ES-I3 (cell line): ENCODE measurements at regions not wholly inside any gene's neighbourhood (a gene's known extent, or its start where the extent isn't known, plus 50 kb on each side); places are given as distances from the start of the nearest gene placed in this dataset.

Experiments
- H3K36me3 ChIP-seq: 2 replicates; pipeline ENCODE4 v1.6.1; 2013; ENCODE audit warnings: mild to moderate bottlenecking, low read length, control low read depth, moderate library complexity; ENCODE audit not compliant: insufficient read depth
- H3K4me1 ChIP-seq: 2 replicates; pipeline ENCODE4 v1.6.1; 2013; ENCODE audit warnings: mild to moderate bottlenecking, control low read depth, low read length; ENCODE audit not compliant: insufficient read depth
- H3K9ac ChIP-seq: 2 replicates; pipeline ENCODE4 v1.6.1; 2013; ENCODE audit warnings: low read depth, mild to moderate bottlenecking, low read length, moderate library complexity
- H3K9me3 ChIP-seq: 2 replicates; pipeline ENCODE4 v1.6.1; 2013; ENCODE audit warnings: mild to moderate bottlenecking, low read length, moderate library complexity; ENCODE audit not compliant: control insufficient read depth, insufficient read depth

DNA sequence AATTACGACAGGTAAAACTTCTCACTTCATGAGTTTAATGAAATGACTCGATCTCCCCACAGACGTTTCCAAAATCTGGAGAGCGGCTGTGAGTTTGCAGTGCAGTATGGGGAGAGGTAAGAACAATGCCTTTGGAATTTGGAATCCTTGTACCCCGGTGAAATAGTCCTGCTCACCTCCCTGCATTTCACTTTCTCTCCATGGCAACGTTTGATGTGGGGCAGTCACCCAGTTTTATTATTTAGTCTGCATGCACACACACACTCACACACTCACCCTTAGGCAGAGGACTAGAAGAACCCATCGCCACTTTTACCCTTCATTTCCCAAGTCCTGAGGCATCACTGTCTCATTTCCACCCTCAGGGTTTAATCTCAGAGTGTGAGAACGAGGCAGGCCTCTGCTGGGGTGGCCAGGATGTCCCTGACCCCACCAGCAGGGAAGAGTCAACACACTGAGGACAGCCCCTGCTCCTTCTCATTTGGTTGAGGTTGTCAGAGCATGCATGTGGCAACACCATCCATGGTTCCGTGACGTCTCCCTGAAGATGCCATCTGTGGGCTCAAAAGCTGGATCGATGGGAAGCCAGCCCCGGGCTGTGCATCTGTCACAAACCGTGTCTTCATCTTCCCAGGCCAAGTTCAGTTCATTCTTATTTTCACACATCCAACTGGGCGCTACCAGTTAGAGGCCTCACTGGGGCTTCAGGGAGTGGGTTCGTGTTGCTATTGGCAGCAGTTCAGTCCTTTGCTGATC lies 119.8 kb upstream of the TRIM2 start:
- Histone ChIP-seq H3K9ac (no peak overlapping the region), H3K36me3 (no peaks in the 10 kb centered on the region)

DNA sequence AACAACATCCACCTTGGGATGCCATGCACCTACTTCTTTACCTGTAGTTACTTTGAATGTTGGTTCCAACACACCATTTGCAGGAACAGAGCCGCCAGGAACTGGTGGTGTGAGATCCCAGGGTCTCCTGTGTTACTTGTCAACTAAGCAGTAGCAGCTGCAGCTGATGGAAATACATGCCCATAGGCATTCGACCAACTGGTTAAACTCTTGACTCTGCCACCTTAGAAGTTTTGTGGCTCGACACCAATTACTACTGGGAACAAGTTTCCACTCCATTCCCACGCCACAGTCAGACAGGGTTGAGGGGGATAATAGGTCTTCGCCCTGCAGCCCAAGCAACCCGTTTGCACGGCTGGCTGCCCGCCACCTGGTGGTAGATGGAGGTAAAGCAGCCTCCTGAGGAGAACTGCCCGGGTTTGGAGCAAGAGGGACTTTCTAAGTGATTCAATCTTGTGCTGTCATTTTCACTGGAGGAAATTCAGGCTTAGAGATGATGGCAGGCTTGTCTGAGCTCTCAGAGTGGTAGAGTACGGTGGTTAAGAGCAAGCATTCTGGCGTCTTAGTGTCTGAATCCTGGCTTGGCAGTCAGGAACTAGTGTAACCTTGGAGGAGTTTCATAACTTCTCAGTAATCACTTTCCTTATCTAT lies 119.1 kb upstream of the TRIM2 start:
- H3K9ac ChIP-seq: no peak overlapping the region
- H3K9me3 ChIP-seq: no peaks in the 10 kb centered on the region
- peaks cover 29% of the 10 kb centered on the region for H3K4me1 ChIP-seq
- no peaks in the 10 kb centered on the region for H3K36me3 ChIP-seq

More for the DNA sequence above, 119.8 kb upstream of the TRIM2 start:
- H3K9me3 ChIP-seq: no peaks in the 10 kb centered on the region
- peaks cover 29% of the 10 kb centered on the region for H3K4me1 ChIP-seq

- Histone ChIP-seq H3K9me3 (no peaks in the 10 kb centered on the region), H3K9ac (no peak overlapping the region), H3K36me3 (no peaks in the 10 kb centered on the region), H3K4me1 (peaks cover 24% of the 10 kb centered on the region)
Observed at GRCh38 chr4:153087671-153088194, 116.5 kb upstream of the TRIM2 start.

DNA sequence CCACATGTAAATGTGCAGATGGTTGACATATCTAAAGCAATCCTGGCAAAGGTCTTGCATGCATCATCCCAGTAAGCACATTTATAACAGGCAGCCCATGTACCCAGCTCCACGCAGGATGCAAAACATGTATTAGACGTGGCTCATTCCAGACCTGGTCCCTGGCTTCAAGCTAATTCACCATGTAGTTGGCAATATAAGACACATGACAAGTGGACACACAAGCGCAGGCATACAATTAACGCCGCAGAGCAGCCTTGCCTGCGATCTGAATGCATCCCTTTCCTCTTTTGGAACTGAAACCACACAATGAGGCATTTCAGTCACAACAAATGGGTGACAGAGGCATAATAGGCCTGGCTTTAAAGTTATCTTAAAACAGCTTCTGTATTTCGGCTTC lies 114.5 kb upstream of the TRIM2 start:
- H3K9me3 ChIP-seq: no peaks in the 10 kb centered on the region
- H3K36me3 ChIP-seq: no peaks in the 10 kb centered on the region
- 0 out of 2 replicates have a peak, but pooled peaks cover 9% of the 10 kb centered on the region for H3K4me1 ChIP-seq
- H3K9ac ChIP-seq: no peak overlapping the region

DNA sequence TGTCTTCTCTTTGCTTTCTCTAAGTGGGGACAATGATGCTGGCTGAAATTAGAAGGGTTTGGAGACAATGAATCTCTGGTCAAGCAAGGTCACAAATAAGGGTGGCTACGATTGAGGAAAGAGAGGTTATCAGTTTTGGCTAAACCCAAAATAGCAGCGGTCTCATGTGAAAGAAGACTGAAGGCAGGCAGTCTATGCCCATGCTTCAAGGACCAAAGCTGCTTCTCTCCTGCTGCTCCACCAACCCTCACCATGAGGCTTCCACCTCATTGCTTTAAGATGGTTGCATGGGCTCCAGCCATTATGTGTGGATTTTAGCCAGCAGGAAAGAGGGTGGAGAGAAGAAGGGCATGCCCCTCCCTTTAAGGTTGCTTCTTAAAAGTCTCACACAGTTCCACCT lies 114.1 kb upstream of the TRIM2 start:
- Histone ChIP-seq H3K9me3 (no peaks in the 10 kb centered on the region), H3K4me1 (0 out of 2 replicates have a peak, but pooled peaks cover 9% of the 10 kb centered on the region), H3K36me3 (no peaks in the 10 kb centered on the region), H3K9ac (no peak overlapping the region)

- H3K9ac ChIP-seq: no peak overlapping the region
Observed at GRCh38 chr4:153090670-153091385, 113.4 kb upstream of the TRIM2 start.

GRCh38 chr4:153093396-153093795 lies 110.8 kb upstream of the TRIM2 start:
- Histone ChIP-seq H3K9ac (no peak overlapping the region), H3K36me3 (no peaks in the 10 kb centered on the region), H3K4me1 (no peaks in the 10 kb centered on the region), H3K9me3 (no peaks in the 10 kb centered on the region)

More at GRCh38 chr4:153090670-153091385, 113.4 kb upstream of the TRIM2 start:
- H3K9me3 ChIP-seq: no peaks in the 10 kb centered on the region
- 0 out of 2 replicates have a peak, but pooled peaks cover 3% of the 10 kb centered on the region for H3K4me1 ChIP-seq
- H3K36me3 ChIP-seq: no peaks in the 10 kb centered on the region

DNA sequence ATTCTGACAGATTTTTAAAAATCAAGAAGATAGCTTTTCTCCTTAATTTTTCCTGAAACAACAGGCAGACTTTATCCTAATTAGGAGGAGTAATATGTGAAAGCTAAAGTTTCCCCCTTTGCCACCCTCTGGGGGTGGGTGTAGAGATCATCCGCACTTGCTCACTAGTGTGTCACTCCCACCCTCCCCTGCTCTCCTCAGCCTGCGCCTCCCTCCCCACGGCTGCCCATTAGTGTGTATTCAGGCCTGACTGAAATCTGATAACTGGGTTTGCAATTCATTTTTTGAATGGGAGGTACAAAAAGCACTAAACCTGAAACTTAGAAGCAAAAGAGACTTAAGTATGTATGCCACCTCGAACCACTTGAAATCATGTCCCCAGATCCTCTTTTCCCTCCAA lies 110.4 kb upstream of the TRIM2 start:
- Histone ChIP-seq H3K9ac (no peak overlapping the region), H3K36me3 (no peaks in the 10 kb centered on the region), H3K4me1 (no peaks in the 10 kb centered on the region), H3K9me3 (no peaks in the 10 kb centered on the region)

DNA sequence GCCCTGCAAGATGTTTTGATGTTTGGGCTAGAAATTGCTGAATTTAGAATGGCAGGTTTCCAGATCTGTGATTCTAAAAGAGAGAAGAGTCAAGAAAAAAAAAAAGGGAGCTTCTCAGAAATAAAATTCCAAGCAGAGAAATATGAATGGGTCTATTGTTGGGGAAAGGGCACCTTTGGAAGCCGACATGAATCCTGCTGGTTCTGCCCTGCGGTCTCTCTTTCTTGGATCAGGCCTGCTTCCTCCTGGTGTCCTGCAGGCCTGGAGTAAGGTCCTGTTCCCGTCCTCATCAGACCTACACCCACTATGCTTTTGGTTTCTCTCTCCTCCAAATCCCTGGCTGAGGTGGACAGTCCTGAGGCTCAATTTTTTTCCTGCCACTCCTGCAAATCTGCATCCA lies 109.8 kb upstream of the TRIM2 start:
- no peaks in the 10 kb centered on the region for H3K4me1 ChIP-seq
- H3K36me3 ChIP-seq: no peaks in the 10 kb centered on the region
- no peaks in the 10 kb centered on the region for H3K9me3 ChIP-seq
- no peak overlapping the region for H3K9ac ChIP-seq

- Histone ChIP-seq H3K36me3 (no peaks in the 10 kb centered on the region), H3K9me3 (no peaks in the 10 kb centered on the region), H3K9ac (no peak overlapping the region), H3K4me1 (no peaks in the 10 kb centered on the region)
Observed at GRCh38 chr4:153095448-153096204, 108.6 kb upstream of the TRIM2 start.

- H3K4me1 ChIP-seq: no peaks in the 10 kb centered on the region
- no peaks in the 10 kb centered on the region for H3K36me3 ChIP-seq
- no peak overlapping the region for H3K9ac ChIP-seq
- no peaks in the 10 kb centered on the region for H3K9me3 ChIP-seq
Observed at GRCh38 chr4:153096344-153096743, 107.9 kb upstream of the TRIM2 start.

DNA sequence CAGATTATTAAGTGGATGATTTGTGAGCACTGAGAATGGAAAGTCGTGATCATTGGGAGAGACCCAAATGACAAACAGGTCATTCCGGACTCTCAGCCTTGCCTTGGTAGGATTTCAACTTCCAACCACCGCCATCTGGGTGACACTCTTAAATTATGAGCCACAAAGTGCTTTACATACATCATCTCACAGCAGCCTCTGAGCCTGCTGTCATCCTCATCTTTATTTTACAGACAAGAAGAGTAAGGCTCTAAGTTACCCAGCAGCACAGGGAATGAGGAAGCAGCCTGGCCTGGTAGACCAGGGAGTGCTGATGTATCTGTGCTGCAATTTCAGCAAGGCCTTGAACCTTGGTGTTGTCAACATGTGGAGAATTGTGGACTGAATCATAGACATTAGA lies 105.8 kb upstream of the TRIM2 start:
- H3K36me3 ChIP-seq: no peaks in the 10 kb centered on the region
- H3K9me3 ChIP-seq: no peaks in the 10 kb centered on the region
- no peaks in the 10 kb centered on the region for H3K4me1 ChIP-seq
- no peak overlapping the region for H3K9ac ChIP-seq

DNA sequence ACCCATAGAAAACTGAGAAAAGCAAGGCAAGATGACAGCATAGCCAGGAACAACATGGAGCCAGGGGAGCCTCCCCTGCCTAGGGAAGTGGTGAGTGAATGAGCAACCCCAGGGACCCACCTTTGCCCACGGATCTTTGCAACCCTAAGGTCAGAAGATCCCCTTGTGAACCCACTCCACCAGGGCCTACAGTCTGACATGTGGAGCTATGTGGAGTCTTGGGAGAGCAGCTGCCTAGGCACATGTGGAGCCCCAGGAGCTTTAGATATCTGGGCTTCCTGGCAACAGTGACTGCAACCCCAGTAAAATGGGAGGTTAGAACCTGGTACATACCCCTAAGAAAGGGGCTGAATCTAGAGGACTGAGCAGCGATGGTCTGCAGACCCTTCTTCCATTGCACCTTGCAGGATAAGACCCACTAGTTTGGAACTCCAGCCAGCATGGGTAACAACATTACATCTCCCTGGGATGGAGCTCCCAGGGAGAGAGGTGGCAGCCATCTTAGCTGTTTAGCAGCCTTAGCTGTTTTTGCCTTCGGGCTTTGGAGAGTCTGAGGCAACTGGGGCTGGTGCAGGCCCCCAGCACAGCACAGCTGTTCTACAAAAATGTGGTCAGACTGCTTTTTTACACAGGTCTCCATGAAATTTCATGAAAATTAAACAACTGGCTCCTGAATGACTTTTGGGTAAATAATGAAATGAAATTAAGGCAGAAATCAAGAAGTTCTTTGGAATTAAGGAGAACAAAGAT lies 104.7 kb upstream of the TRIM2 start:
- no peak overlapping the region for H3K9ac ChIP-seq
- no peaks in the 10 kb centered on the region for H3K4me1 ChIP-seq

More for the DNA sequence above, 104.7 kb upstream of the TRIM2 start:
- H3K36me3 ChIP-seq: no peaks in the 10 kb centered on the region
- H3K9me3 ChIP-seq: no peaks in the 10 kb centered on the region
